H7 (cell line): ENCODE measurements at regions not wholly inside any gene's neighbourhood (a gene's known extent, or its start where the extent isn't known, plus 50 kb on each side); places are given as distances from the start of the nearest gene placed in this dataset.
"Not testable (repeated sequence)": the region's sequence is repeated elsewhere in the genome, so short reads cannot be mapped to it uniquely, and the experiment has no call there.

ENCODE experiments used
- DNase-seq: peaks from one replicate; pipeline ENCODE4 v3.0.0; 2012
- H3K27me3 ChIP-seq: 2 replicates; pipeline ENCODE4 v1.6.0; 2011; ENCODE audit warnings: mild to moderate bottlenecking, low read length; ENCODE audit not compliant: control insufficient read depth, insufficient read depth
- H3K36me3 ChIP-seq: replicated peaks from 2 replicates; pipeline ENCODE4 v1.5.1; 2011; ENCODE audit warnings: low read length; ENCODE audit not compliant: control insufficient read depth, insufficient read depth
- H3K4me3 ChIP-seq: 2 replicates; pipeline ENCODE4 v1.5.1; 2011; ENCODE audit warnings: low read depth, mild to moderate bottlenecking, control low read depth, low read length, moderate library complexity; ENCODE audit not compliant: insufficient read depth

DNA sequence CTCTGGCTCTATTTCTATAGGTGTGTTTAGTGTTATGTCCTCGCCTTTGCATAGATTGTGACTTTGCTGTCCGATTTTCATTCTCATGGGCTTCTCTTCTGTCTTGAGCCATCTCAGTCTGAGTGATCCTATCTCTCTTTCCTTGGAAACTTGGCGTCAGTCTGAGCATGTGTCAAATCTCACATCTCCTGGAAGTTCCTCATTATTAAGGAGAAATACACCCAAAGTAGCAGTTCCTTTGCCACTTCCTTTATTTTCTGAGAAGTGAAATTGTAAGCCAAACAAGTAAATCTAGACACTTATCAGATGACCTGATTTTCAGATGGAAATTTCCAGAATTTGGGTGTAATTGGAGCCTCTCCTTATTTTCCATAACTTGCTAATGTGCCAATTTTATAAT, 126.9 kb upstream of the ANKH start:
- no peaks in the 10 kb centered on the region for H3K27me3 ChIP-seq
- H3K4me3 ChIP-seq, result no peak overlapping the region
- H3K36me3 ChIP-seq, result no peaks in the 10 kb centered on the region
- no peak for DNase-seq

DNA sequence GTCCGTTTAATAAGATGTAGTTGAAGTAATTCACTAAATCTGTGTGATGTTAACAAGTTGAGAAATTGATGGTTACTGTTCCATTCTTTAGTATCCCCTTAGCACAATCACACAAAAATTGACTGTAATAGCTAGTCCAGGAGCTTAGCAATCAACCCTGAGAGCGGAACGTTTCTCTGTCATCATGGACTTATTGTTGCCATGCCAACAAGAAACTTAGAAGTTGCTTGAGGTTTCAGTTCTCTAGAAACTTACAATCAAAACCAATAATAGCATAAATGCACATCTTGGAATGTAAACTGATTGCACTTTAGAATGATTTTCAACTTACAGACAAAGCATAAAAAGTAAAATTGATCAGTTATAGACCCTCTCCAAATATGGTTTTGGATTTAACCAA, 125.4 kb upstream of the ANKH start:
- DNase-seq, result no peak
- Histone ChIP-seq H3K4me3 (no peak overlapping the region), H3K36me3 (no peaks in the 10 kb centered on the region), H3K27me3 (no peaks in the 10 kb centered on the region)

DNA sequence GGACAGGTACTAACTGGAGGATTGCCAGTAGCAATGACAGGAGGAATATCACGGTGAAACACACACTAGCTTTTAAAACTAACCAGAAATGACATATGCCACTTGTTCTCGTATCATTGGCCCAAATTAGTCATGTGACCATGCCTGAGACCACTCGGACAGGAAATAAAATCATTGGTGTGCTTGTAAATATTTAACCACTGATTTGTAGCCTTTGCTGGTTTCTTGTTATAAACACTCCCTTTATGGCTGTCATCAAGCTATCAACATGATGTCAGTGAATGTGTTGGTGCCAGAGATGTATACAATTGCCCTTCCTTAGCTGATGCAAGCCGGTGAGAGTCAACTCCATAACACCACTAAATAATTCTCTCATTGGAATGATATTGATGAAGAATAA, 123.7 kb upstream of the ANKH start:
- H3K36me3 ChIP-seq, result no peaks in the 10 kb centered on the region
- H3K4me3 ChIP-seq, result no peak overlapping the region
- no peak for DNase-seq
- H3K27me3 ChIP-seq, result no peaks in the 10 kb centered on the region

DNA sequence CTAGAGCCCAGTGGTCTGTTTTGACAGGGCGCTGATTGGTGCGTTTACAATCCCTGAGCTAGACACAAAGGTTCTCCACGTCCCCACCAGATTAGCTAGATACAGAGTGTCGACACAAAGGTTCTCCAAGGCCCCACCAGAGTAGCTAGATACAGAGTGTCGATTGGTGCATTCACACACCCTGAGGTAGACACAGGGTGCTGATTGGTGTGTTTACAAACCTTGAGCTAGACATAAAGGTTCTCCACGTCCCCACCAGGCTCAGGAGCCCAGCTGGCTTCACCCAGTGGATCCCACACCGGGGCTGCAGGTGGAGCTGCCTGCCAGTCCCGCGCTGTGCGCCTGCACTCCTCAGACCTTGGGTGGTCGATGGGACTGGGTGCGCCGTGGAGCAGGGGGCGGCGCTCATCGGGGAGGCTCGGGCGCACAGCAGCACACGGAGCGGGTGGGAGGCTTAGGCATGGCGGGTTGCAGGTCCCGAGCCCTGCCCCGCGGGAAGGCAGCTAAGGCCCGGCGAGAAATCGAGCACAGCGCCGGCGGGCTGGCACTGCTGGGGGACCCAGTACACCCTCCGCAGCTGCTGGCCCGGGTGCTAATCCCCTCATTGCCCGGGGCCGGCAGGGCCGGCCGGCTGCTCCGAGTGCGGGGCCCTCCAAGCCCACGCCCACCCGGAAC, 122.0 kb upstream of the ANKH start:
- not testable (repeated sequence) for H3K27me3 ChIP-seq, H3K36me3 ChIP-seq, H3K4me3 ChIP-seq, DNase-seq

DNA sequence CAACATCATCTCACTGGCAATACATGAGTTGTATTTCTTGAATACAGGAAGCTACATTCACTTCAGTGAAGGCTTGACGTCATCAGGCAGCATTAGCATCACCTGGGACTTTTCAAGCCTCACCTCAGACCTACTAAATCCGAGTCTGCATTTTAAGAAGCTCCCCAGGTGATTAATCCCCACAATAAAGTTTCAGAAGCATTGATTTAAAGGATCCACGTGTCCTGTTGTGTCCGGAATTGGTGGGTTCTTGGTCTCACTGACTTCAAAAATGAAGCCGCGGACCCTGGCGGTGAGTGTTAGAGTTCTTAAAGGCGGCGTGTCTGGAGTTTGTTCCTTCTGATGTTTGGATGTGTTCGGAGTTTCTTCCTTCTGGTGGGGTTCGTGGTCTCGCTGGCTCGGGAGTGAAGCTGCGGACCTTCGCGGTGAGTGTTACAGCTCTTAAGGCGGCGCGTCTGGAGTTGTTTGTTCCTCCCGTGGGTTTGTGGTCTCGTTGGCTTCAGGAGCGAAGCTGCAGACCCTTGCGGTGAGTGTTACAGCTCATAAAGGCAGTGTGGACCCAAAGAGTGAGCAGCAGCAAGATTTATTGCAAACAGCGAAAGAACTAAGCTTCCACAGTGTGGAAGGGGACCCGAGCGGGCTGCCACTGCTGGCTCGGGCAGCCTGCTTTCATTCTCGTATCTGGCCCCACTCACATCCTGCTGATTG, 121.3 kb upstream of the ANKH start:
- DNase-seq, H3K4me3 ChIP-seq, H3K27me3 ChIP-seq, H3K36me3 ChIP-seq: not testable (repeated sequence)

DNA sequence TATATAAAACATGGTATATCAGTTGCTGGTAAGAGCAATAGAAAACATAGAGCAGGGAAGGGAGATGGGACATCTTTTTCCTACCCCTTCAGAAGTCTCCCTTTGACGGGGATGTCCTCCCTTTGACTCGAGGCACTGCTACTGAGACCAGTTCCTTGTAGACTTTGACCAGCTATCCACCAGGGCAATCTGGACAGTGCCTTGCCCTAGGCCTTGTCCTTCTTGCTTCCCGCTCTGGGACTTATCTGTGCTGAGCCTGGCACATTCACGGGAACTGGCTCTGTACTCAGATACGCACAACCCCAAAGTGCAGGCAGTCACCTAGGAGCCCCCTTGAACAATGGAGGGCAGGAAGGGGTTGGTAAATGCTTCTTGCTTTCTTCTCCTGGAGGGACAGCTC, 116.6 kb upstream of the ANKH start:
- H3K4me3 ChIP-seq, result no peak overlapping the region
- no peak for DNase-seq
- H3K36me3 ChIP-seq, result no peaks in the 10 kb centered on the region
- H3K27me3 ChIP-seq, result no peaks in the 10 kb centered on the region

DNA sequence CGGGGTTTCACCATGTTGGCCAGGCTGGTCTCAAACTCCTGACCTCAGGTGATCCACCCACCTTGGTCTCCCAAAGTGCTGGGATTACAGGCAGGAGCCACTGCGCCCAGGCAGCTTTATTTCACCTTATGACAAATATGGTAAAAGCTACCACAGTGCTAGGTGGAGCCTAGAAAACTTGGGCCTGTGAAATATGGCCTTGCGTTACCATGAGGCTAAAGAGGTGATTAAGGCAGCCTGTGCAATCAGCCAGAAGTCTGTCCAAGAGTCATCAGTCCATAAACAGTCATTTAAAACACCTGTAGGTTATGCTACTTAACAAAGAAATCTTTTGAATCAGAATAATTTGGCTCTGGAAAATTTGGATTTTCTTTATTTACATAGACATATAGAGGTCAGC, 114.8 kb upstream of the ANKH start:
- Histone ChIP-seq H3K4me3 (no peak overlapping the region), H3K27me3 (no peaks in the 10 kb centered on the region), H3K36me3 (no peaks in the 10 kb centered on the region)
- DNase-seq, result no peak

DNA sequence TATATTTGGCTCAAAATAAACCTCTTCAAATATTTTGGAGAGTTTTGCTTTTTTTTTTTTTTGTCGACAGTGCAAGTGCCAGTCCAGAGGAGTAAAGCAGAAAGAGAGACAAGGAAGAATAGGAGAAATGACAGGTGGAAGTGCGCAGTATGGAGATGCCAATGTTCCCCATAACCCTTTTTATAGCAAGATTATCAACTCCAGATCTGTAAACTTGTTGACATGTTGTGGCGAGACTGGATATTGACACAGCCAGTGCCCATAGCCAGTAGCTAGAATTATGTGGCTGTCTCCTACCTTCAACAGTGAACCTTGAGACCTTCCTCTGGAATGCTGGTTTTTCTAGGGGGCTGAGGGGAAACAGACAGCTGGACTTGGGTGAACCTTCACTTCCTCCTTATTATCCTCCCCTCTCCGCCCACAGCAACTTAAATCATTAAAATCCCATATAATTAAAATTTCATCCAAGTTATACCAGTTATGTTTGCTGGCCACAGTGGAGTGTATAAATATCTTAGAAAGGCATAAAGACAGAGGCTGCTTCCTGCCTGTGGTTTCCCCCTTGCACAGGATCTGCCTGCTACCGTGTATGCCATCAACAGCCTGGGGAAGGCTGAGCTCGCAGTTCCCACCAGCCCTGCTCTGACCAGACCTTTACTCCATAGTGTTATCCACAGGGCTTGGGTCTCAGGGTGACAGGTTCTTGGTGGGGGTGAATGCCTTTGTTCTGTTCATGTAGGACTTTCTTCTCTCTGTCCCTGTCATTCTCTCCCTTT, 112.3 kb upstream of the ANKH start:
- no peak overlapping the region for H3K4me3 ChIP-seq
- no peaks in the 10 kb centered on the region for H3K27me3 ChIP-seq
- no peaks in the 10 kb centered on the region for H3K36me3 ChIP-seq
- no peak for DNase-seq

DNA sequence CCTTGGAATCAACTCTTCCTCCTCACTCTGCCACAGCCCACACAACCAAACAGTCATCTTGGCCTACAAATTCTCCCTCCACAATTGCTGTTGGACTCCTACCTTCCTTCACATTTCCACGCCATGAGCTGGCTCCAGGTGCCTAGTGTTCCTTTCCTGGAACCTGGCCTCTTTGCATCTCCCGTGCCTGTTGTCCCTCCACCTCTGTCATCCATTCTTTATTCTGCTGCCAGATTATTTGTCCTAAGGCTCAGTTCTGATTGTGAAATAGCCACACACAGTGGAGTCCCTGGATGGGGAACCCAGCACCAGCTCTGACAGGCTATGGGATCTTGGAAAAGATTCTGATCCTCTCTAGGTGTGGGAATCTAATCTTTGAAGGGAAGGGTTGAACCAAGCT, 109.1 kb upstream of the ANKH start:
- DNase-seq, result no peak
- Histone ChIP-seq H3K4me3 (no peak overlapping the region), H3K36me3 (no peaks in the 10 kb centered on the region), H3K27me3 (no peaks in the 10 kb centered on the region)

DNA sequence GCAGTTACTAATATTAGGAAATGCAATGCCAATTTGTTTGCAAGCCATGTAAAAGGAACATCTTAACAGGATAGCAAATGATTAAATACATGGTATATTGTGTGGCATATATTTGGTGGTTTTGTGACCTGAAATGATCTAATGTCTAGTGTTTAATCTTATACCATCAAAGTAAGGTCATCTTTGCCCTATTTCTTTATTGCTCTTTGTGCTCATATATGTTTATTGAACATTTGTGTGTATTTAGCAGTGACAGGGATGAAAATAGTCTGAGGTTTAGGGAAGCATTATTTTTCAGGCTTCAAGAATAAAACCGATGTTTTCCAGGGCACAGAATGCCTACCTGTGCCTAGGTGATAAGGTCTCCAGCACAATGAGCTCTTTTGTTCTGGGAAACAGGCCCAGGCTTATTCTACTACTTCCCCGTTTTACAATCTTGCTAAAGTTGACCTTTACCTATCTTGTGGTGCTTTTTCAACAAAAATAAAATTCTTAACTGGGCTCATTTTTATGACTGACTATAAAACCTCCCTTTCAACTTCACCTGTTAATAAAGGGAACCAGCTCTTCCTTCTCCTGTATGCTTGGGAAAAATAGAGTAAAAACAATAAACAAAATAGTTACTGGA, 105.6 kb upstream of the ANKH start:
- Histone ChIP-seq H3K4me3 (no peak overlapping the region), H3K27me3 (no peaks in the 10 kb centered on the region), H3K36me3 (no peaks in the 10 kb centered on the region)
- DNase-seq, result no peak

DNA sequence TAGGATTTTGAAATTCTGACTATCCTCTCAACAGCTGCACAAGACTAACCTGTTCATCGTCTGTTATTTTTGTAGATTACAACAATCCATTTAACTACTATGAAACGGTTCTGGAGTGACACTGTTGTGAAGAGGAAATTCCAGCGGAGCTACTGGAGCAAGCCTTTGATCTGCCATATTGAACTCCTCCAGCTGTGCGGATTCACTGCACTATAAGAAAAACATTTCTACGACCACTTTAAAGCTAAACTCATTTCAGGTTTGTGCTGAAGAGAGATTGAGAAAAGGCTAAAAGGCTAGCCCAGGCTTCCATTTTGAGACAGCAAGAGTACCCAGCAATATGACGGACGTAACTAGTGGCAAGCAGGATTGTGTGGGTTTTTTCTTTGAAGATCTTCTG, 104.9 kb upstream of the ANKH start:
- no peak overlapping the region for H3K4me3 ChIP-seq
- H3K27me3 ChIP-seq, result no peaks in the 10 kb centered on the region
- no peaks in the 10 kb centered on the region for H3K36me3 ChIP-seq
- DNase-seq, result no peak

DNA sequence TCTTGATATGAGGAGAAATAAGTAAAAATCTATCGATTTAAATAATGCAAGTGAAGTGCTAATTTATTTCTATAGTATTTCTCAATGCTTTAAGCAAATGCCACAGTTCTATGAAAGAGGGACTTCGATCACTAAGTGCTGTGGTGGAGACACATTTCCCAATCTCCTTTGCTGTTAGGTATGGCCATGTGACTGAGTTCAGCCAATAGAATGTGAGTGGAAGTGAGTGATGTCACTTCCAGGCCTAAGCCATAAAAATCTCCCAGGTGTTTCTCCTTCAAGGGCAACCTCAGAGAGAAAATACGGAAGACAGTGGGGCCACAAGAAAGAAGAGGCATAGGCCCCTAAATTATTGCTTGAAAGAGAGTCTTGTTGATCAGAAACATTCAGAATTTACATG, 100.3 kb upstream of the ANKH start:
- Histone ChIP-seq H3K4me3 (no peak overlapping the region), H3K27me3 (no peaks in the 10 kb centered on the region), H3K36me3 (no peaks in the 10 kb centered on the region)
- DNase-seq, result no peak

DNA sequence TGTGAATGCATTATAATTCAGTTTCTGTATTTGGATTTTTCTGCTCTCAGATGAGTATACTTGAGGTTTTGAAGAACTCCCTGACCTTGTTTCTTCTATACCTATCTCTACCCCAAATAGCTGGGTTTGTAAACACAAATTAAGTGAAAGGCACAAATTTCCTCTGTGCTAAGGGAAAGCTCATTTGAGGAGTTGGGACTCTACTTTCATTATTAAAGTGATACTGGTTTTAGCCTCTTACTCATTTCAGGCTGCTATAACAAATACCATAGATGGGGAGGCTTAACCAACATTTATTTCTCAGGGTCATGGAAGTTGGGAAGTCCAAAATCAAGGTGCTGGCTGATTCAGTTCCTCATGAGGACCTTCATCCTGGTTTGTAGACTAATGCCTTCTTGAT, 97.2 kb upstream of the ANKH start:
- no peak overlapping the region for H3K4me3 ChIP-seq
- H3K36me3 ChIP-seq, result no peaks in the 10 kb centered on the region

DNA sequence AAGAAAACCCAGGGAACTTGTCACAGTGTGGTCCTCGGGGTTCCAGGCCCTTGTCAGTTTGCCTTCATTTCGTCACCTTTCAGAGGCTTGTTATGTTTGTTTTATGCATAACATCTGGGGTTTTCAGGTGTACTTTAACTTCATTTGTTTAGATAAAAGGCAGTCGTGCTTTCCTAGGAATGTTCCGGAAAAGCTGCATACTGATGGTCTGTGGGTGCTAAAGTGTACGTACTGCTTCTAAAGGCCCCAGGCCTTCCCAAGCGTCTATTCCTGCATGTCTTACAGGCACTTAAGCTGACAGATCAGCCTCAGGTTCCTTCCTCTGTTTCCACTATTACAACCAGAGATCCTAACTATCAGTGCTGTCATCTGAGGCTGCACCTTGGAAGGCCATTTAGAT, 95.6 kb upstream of the ANKH start:
- H3K27me3 ChIP-seq, result no peaks in the 10 kb centered on the region
- no peak overlapping the region for H3K4me3 ChIP-seq
- H3K36me3 ChIP-seq, result no peaks in the 10 kb centered on the region
- DNase-seq, result no peak

More for the DNA sequence above, 97.2 kb upstream of the ANKH start:
- DNase-seq, result no peak
- no peaks in the 10 kb centered on the region for H3K27me3 ChIP-seq

DNA sequence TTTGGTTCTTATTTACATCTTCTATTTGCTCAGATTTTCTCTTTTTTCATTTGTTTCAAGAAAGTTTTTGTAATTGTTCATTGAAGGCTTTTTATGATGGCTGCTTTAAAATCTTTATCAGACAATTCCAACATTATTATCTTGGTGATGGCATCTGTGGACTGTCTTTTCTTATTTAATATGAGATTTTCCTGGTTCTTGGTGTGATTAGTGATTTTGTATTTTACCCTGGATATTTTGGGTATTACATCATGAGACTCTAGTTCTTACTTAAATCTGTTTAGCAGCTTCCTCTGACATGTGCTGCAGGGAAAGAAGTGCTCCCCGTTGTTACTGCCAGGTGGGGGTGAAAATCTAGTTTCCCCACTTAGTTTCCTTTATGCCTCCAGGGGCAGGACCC, 94.2 kb upstream of the ANKH start:
- Histone ChIP-seq H3K4me3 (no peak overlapping the region), H3K27me3 (no peaks in the 10 kb centered on the region), H3K36me3 (no peaks in the 10 kb centered on the region)
- no peak for DNase-seq
